H1 (cell line): ENCODE measurements at regions not wholly inside any gene's neighbourhood (a gene's known extent, or its start where the extent isn't known, plus 50 kb on each side); places are given as distances from the start of the nearest gene placed in this dataset.

Experiments
- CTCF ChIA-PET: fragments of 300-600 bp; sonication (Branson Sonifier 250); formaldehyde crosslinking; loops from one replicate; lab custom pipeline; 2021; ENCODE audit not compliant: partially characterized antibody; lab: Charles Lee
- POLR2A ChIA-PET: fragments of 300-600 bp; sonication (Branson Sonifier 250); formaldehyde crosslinking; loops from one replicate; lab custom pipeline; 2021; ENCODE audit warnings: inconsistent platforms; ENCODE audit not compliant: partially characterized antibody; lab: Charles Lee
- DNase-seq, 2 experiments: peaks; one replicate each; pipeline versions ENCODE4 v3.0.0 to v3.0.0-alpha.2; 2010 to 2022; ENCODE audit warnings: low spot score in 2 of 2, low read depth in 1 of 2, mixed read lengths in 1 of 2
- FAIRE-seq: peaks from 2 replicates; lab custom pipeline; 2011; peaks lifted over from hg19 to GRCh38; lab: Jason Lieb, UNC
- H2AFZ ChIP-seq: 2 replicates; pipeline ENCODE4 v1.8.1; 2012; ENCODE audit warnings: low read length, inconsistent platforms
- H2AK5ac ChIP-seq: 2 replicates; pipeline ENCODE4 v1.6.1; 2013; ENCODE audit warnings: low read depth, low read length
- H2BK120ac ChIP-seq: replicated peaks from 2 replicates; pipeline ENCODE3; 2013; ENCODE audit warnings: low read depth, low read length, inconsistent platforms
- H2BK12ac ChIP-seq: 2 replicates; pipeline ENCODE4 v1.6.1; 2013; ENCODE audit warnings: low read depth, low read length
- H2BK15ac ChIP-seq: 2 replicates; pipeline ENCODE4 v1.6.1; 2013; ENCODE audit warnings: low read length
- H2BK20ac ChIP-seq: 2 replicates; pipeline ENCODE4 v1.6.1; 2013; ENCODE audit warnings: low read length
- H2BK5ac ChIP-seq: 2 replicates; pipeline ENCODE4 v1.6.1; 2013; ENCODE audit warnings: low read depth, low read length
- H3K14ac ChIP-seq: 2 replicates; pipeline ENCODE4 v1.6.1; 2013; ENCODE audit warnings: inconsistent platforms; ENCODE audit not compliant: insufficient read length
- H3K18ac ChIP-seq: 2 replicates; pipeline ENCODE4 v1.6.1; 2013; ENCODE audit warnings: low read length; ENCODE audit errors: extremely low read depth
- H3K23ac ChIP-seq: 2 replicates; pipeline ENCODE4 v1.6.1; 2013; ENCODE audit warnings: inconsistent platforms; ENCODE audit not compliant: insufficient read length
- H3K23me2 ChIP-seq: 2 replicates; pipeline ENCODE4 v1.6.1; 2013; ENCODE audit warnings: low read depth, low read length
- H3K27ac ChIP-seq: 2 replicates; pipeline ENCODE4 v1.6.1; 2011; ENCODE audit warnings: low read depth, low read length, inconsistent platforms
- H3K27me3 ChIP-seq, 4 experiments: replicated peaks in 1 of 4; 1 replicate in 1 of 4; 2 replicates in 3 of 4; pipeline versions ENCODE4 v1.6.1 to v1.8.1; 2011 to 2013; ENCODE audit warnings: low read length in 3 of 4, mild to moderate bottlenecking in 3 of 4, inconsistent platforms in 2 of 4, mixed read lengths in 2 of 4, moderate library complexity in 1 of 4; ENCODE audit not compliant: control insufficient read depth in 3 of 4, insufficient read depth in 3 of 4; ENCODE audit errors: extremely low read depth in 1 of 4
- H3K36me3 ChIP-seq, 4 experiments: 2 replicates each; pipeline versions ENCODE4 v1.6.1 to v1.8.1; 2011 to 2013; ENCODE audit warnings: mild to moderate bottlenecking in 4 of 4, low read length in 3 of 4, moderate library complexity in 2 of 4, control low read depth in 1 of 4, inconsistent platforms in 1 of 4; ENCODE audit not compliant: insufficient read depth in 4 of 4, control insufficient read depth in 2 of 4
- H3K4ac ChIP-seq: replicated peaks from 2 replicates; pipeline ENCODE3; 2013; ENCODE audit warnings: low read length, low read depth, mixed read lengths, inconsistent platforms; ENCODE audit not compliant: insufficient read length
- H3K4me1 ChIP-seq, 4 experiments: replicated peaks in 1 of 4; 1 replicate in 1 of 4; 2 replicates in 3 of 4; pipeline versions ENCODE4 v1.6.1 to v1.8.1; 2011 to 2013; ENCODE audit warnings: low read length in 3 of 4, inconsistent platforms in 2 of 4, mixed read lengths in 1 of 4; ENCODE audit not compliant: insufficient read depth in 4 of 4, control insufficient read depth in 3 of 4
- H3K4me2 ChIP-seq, 2 experiments: 2 replicates each; pipeline versions ENCODE4 v1.6.1 to v1.8.1; 2011 to 2013; ENCODE audit warnings: low read depth in 2 of 2, low read length in 2 of 2, control low read depth in 1 of 2, inconsistent platforms in 1 of 2, mild to moderate bottlenecking in 1 of 2; ENCODE audit not compliant: insufficient read depth in 1 of 2
- H3K4me3 ChIP-seq, 4 experiments: fragments of 200-600, 300-600 bp in 1 of 4; sonication (generic), shearing (Covaris generic), sonication (Bioruptor Twin) in 1 of 4; 2 replicates each; pipeline versions ENCODE4 v1.5.1 to v1.8.1; 2011 to 2016; ENCODE audit warnings: low read length in 4 of 4, low read depth in 3 of 4, control low read depth in 2 of 4, inconsistent platforms in 2 of 4, mild to moderate bottlenecking in 2 of 4, mixed read lengths in 1 of 4, moderate library complexity in 1 of 4; ENCODE audit not compliant: insufficient read depth in 2 of 4; ENCODE audit errors: extremely low read depth in 1 of 4
- H3K56ac ChIP-seq: replicated peaks from 2 replicates; pipeline ENCODE3; 2013; ENCODE audit warnings: low read depth, mild to moderate bottlenecking, mixed read lengths, low read length, inconsistent platforms; ENCODE audit not compliant: insufficient read length
- H3K79me1 ChIP-seq: 2 replicates; pipeline ENCODE4 v1.6.1; 2013; ENCODE audit warnings: low read depth, low read length, control low read depth
- H3K79me2 ChIP-seq, 2 experiments: 2 replicates each; pipeline versions ENCODE4 v1.6.1 to v1.8.1; 2012 to 2013; ENCODE audit warnings: low read length in 2 of 2, mild to moderate bottlenecking in 2 of 2, inconsistent platforms in 1 of 2; ENCODE audit not compliant: insufficient read depth in 2 of 2, control insufficient read depth in 1 of 2
- H3K9ac ChIP-seq, 4 experiments: replicated peaks in 1 of 4; 1 replicate in 1 of 4; 2 replicates in 3 of 4; pipeline versions ENCODE4 v1.6.1 to v1.8.1; 2011 to 2013; ENCODE audit warnings: low read depth in 3 of 4, low read length in 3 of 4, control low read depth in 2 of 4, mild to moderate bottlenecking in 2 of 4, moderate library complexity in 2 of 4, inconsistent platforms in 1 of 4; ENCODE audit errors: extremely low read depth in 1 of 4
- H3K9me3 ChIP-seq, 2 experiments: 2 replicates each; pipeline versions ENCODE4 v1.6.1 to v1.8.1; 2012 to 2013; ENCODE audit warnings: mild to moderate bottlenecking in 2 of 2, moderate library complexity in 2 of 2, control low read depth in 1 of 2, inconsistent platforms in 1 of 2, low read depth in 1 of 2, low read length in 1 of 2, mixed read lengths in 1 of 2; ENCODE audit not compliant: insufficient read depth in 2 of 2
- H4K20me1 ChIP-seq, 2 experiments: replicated peaks in 1 of 2; 2 replicates each; pipeline versions ENCODE3 to v1.8.1; 2011 to 2013; ENCODE audit warnings: inconsistent platforms in 2 of 2, low read length in 2 of 2, mild to moderate bottlenecking in 1 of 2; ENCODE audit not compliant: insufficient read depth in 2 of 2, control insufficient read depth in 1 of 2
- H4K5ac ChIP-seq: 2 replicates; pipeline ENCODE4 v1.6.1; 2013; ENCODE audit warnings: low read length, low read depth, mixed read lengths, inconsistent platforms; ENCODE audit not compliant: insufficient read length
- H4K8ac ChIP-seq: 2 replicates; pipeline ENCODE4 v1.8.0; 2013; ENCODE audit warnings: mild to moderate bottlenecking, moderate library complexity, low read length, inconsistent platforms; ENCODE audit not compliant: insufficient read depth; ENCODE audit errors: extremely low read depth
- H4K91ac ChIP-seq: replicated peaks from 2 replicates; pipeline ENCODE3; 2013; ENCODE audit warnings: low read length, mixed read lengths, inconsistent platforms; ENCODE audit not compliant: insufficient read length
- CBX5 ChIP-seq: fragments of 300-800, 300-1000 bp; sonication (generic); IDR thresholded peaks from 2 replicates; pipeline ENCODE4 v1.7.1; 2016; ENCODE audit warnings: antibody characterized with exemption, low read length, low read depth
- TAF1 ChIP-seq: IDR thresholded peaks from 2 replicates; pipeline ENCODE4 v1.6.1; 2011; ENCODE audit warnings: mild to moderate bottlenecking, low read depth, low read length
- WGBS, 2 experiments: shearing (Covaris generic) in 1 of 2; methylation state at CpG; one replicate each; pipeline versions ENCODE4 v1.1.6 to v1.1.7; 2013 to 2015; ENCODE audit warnings: low lambda C conversion rate in 2 of 2, mixed read lengths in 2 of 2, inconsistent platforms in 1 of 2, low coverage in 1 of 2, missing lambda C conversion rate in 1 of 2; ENCODE audit not compliant: insufficient replicate concordance in 2 of 2, insufficient coverage in 1 of 2, insufficient read length in 1 of 2; ENCODE audit errors: extremely low coverage in 1 of 2, missing lambda C conversion rate in 1 of 2; 5-methylcytosine and 5-hydroxymethylcytosine counted together

DNA sequence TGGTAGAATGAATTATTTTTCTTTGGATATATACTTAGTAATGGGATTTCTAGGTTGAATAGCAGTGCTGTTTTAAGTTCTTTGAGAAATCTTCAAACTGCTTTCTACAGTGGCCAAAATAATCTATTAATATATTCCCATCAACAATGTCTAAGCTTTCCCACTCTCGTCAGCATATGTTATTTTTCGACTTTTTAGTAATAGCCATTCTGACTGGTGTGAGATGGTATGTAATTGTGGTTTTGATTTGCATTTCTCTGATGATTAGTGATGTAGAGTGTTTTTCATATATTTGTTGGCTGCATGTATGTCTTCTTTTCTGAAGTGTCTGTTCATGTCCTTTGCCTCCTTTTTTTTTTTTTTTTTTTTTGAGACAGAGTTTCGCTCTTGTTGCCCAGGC is 90.2 kb upstream of the CSNK1A1L start:
- Histone ChIP-seq H3K23me2 (no peaks in the 10 kb centered on the region), H3K4me1 (peaks cover 3 to 12% (median 8%) of the 10 kb centered on the region in 4 experiments; a peak in 6 of 7 replicates), H2BK12ac (no peak overlapping the region), H3K79me2 (no peaks in the 10 kb centered on the region), H3K4ac (no peak overlapping the region), H3K23ac (no peak overlapping the region), H4K20me1 (no peaks in the 10 kb centered on the region), H3K27me3 (no peaks in the 10 kb centered on the region), H2BK5ac (no peak overlapping the region), H3K14ac (no peak overlapping the region), H3K9ac (no peak overlapping the region), H2BK120ac (no peak overlapping the region), H2AFZ (no peak overlapping the region), H4K5ac (no peak overlapping the region), H4K8ac (no peak overlapping the region), H2BK20ac (no peak overlapping the region), H3K18ac (no peak overlapping the region), H3K27ac (no peak overlapping the region), H4K91ac (no peak overlapping the region), H3K79me1 (no peaks in the 10 kb centered on the region), H2AK5ac (no peak overlapping the region), H3K4me2 (no peak overlapping the region), H3K9me3 (no peaks in the 10 kb centered on the region), H3K56ac (no peak overlapping the region), H2BK15ac (no peak overlapping the region), H3K36me3 (no peaks in the 10 kb centered on the region), H3K4me3 (no peak overlapping the region)
- ChIA-PET POLR2A (no interaction called here), CTCF (interaction anchor here (0.6 kb wide), 1 partner anchor 489 kb away, joined by 3 read pairs; no protein-coding TSS in a partner anchor)
- DNase-seq (no peak), FAIRE-seq (no peak)
- WGBS, 2 experiments = 90% methylated on average over 2 of the region's 3 CpGs; no CpG with 5 or more reads in 1 of the 2 experiments
- TF ChIP-seq CBX5 = no peak
- no peak for TF ChIP-seq TAF1
